ENCODE measurements at regions not wholly inside any gene's neighbourhood (a gene's known extent, or its start where the extent isn't known, plus 50 kb on each side); places are given as distances from the start of the nearest gene placed in this dataset.

DNA sequence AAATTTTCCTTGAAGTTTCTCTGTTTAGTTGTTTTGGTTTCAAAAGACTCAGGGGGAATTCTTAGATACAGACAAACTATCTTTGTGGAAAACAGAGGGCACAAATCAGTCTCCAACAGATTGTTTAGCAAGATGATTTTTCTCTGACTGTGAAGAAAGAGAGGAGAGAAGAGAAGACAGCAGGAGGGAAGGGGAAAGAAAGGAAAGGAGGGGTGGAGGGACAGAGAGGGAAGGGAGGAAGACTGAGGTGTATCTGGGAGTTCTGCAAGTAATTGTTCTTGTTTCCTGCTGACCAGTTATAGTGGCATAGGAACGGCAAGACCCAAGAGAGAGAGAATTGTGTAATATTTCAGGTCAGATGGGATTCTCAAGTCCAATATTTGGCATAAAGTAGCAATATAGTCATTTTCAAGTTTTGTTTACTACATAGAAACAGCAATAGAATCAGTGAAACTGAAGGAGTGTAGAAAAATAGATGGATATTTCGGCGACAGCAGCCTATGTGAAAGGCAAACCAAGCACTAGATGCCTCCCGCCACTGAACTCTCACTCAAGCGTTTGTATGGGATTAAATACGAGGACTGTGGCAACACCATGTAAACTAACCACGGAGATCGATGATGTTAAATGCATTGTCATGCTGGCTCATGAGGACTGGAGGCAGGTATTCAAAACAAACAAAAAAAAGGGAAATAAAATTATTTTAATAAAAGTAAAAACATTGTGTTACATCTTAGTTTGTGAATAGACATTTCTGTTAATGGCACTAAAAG, 342.5 kb downstream of the SLC16A7 start:
- H3K4me1 Mint-ChIP-seq = peaks cover 28% of the 10 kb centered on the region
- peaks cover 13% of the 10 kb centered on the region for H3K9me3 Mint-ChIP-seq
- no peak overlapping the region for H3K27ac Mint-ChIP-seq
- no peaks in the 10 kb centered on the region for H3K27me3 Mint-ChIP-seq (ENCODE audit: low read depth)
- TF ChIP-seq, protein P1, sequence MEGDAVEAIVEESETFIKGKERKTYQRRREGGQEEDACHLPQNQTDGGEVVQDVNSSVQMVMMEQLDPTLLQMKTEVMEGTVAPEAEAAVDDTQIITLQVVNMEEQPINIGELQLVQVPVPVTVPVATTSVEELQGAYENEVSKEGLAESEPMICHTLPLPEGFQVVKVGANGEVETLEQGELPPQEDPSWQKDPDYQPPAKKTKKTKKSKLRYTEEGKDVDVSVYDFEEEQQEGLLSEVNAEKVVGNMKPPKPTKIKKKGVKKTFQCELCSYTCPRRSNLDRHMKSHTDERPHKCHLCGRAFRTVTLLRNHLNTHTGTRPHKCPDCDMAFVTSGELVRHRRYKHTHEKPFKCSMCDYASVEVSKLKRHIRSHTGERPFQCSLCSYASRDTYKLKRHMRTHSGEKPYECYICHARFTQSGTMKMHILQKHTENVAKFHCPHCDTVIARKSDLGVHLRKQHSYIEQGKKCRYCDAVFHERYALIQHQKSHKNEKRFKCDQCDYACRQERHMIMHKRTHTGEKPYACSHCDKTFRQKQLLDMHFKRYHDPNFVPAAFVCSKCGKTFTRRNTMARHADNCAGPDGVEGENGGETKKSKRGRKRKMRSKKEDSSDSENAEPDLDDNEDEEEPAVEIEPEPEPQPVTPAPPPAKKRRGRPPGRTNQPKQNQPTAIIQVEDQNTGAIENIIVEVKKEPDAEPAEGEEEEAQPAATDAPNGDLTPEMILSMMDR (IDR thresholded peaks at IDR 0.05; ENCODE audit: unreplicated experiment) = no peak
- no peak overlapping the region for H3K4me3 Mint-ChIP-seq
- H3K36me3 Mint-ChIP-seq = no peaks in the 10 kb centered on the region
- no peak for DNase-seq (ENCODE audit: low spot score in 2 of 2, unreplicated experiment in 2 of 2)

DNA sequence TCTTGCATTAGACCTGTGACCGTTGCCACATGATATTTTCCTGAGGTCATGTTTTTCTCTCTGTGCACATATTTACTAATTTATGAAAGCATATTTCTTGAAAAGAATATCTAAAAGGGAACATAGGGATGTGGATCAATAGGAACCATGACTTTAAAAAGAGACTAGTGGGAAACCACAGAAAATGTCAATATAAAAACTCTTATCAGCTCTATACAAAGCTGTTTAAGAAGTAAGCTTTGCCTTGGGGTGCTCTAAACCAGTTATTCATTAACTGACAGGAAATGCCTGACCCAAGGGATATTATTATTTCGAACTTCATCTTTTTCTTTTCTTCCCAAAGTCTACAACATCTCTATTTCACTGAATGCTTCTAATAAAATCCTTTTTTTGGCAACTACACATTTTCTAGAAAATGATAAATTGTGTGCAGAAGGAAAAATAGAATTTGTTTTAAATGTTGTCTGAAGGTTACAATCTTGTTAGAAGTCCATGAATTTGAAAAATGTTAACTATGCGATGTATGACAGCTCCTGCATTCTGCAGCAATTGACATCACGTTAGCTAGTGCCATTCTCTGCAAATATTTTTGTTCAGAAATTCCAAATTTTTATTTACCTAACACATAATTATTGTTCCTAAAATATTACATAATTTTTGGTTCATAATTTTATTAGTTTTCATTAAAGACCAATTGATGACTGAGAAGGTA, 345.0 kb downstream of the SLC16A7 start:
- Mint-ChIP-seq H3K27me3 (ENCODE audit: low read depth) (no peaks in the 10 kb centered on the region), H3K36me3 (no peaks in the 10 kb centered on the region), H3K27ac (peak overlapping the region; percentile 3), H3K4me1 (peaks cover 28% of the 10 kb centered on the region), H3K4me3 (no peak overlapping the region), H3K9me3 (no peaks in the 10 kb centered on the region)
- DNase-seq (ENCODE audit: low spot score in 2 of 2, unreplicated experiment in 2 of 2) = no peak
- TF ChIP-seq, protein P1 (IDR thresholded peaks at IDR 0.05; ENCODE audit: unreplicated experiment) = no peak

DNA sequence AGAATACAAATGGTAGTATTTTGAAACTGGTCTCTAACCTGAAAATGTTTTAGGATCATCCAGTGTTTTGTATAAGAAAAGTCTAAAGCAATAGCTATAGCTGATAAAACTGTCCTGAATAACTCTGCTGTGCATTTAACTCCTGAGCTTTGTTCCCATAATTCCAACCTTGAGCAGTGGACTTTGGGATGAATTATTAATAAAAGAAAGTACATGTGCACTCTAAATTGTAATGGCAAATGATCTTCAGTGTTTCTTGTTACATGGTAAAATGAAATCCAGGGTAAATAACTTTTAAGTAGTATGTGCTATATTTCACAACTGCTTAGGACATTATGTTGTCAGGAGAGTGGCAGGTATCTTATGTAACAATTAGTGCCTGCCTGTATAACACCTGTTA, 345.6 kb downstream of the SLC16A7 start:
- H3K4me1 Mint-ChIP-seq = peaks cover 28% of the 10 kb centered on the region
- no peaks in the 10 kb centered on the region for H3K27me3 Mint-ChIP-seq (ENCODE audit: low read depth)
- H3K4me3 Mint-ChIP-seq = no peak overlapping the region
- no peaks in the 10 kb centered on the region for H3K9me3 Mint-ChIP-seq
- no peaks in the 10 kb centered on the region for H3K36me3 Mint-ChIP-seq
- no peak for DNase-seq (ENCODE audit: low spot score in 2 of 2, unreplicated experiment in 2 of 2)
- peak overlapping the region; percentile 8 for H3K27ac Mint-ChIP-seq
- TF ChIP-seq, protein P1 (IDR thresholded peaks at IDR 0.05; ENCODE audit: unreplicated experiment) = no peak

DNA sequence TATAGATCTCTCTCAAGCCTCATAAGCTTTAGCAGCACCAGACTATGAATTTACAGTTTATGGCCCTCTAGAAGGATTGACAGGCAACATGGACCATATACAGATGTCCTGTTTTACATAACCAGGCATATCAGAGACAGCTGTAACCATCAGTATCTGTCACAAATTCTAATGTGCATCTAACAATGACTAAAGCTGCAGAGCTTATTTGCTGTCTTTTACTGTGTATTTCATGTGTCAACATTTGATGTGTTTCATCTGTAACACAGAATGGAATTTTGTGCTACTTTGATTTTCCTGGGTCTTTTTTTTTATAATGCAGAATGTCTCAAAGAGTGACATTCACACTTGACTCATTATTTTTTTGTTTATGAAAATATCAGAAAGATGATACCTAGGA, 348.3 kb downstream of the SLC16A7 start:
- no peaks in the 10 kb centered on the region for H3K27me3 Mint-ChIP-seq (ENCODE audit: low read depth)
- peaks cover 9% of the 10 kb centered on the region for H3K9me3 Mint-ChIP-seq
- H3K36me3 Mint-ChIP-seq = no peaks in the 10 kb centered on the region
- H3K27ac Mint-ChIP-seq = no peak overlapping the region
- H3K4me1 Mint-ChIP-seq = peaks cover 18% of the 10 kb centered on the region
- H3K4me3 Mint-ChIP-seq = no peak overlapping the region
- no peak for DNase-seq (ENCODE audit: low spot score in 2 of 2, unreplicated experiment in 2 of 2)
- TF ChIP-seq, protein P1 (IDR thresholded peaks at IDR 0.05; ENCODE audit: unreplicated experiment) = no peak

DNA sequence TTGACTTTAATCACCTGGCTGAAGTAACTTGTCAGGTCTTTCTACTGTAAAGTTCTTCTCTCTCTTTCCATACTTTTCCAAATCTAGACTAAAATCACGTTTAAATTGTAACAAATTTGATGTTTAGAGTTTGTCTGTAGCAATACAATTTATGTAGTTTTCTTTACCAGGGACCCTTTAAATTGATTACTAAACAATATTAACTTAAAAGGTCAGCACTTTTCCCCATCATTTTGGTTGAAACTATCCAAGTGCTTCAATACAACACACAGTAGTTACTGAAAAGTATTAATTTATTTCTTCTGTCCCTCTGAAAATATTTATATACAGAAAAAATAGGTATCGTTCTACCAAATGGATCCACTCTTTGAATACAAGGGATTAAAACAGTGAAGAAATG, 350.8 kb downstream of the SLC16A7 start:
- Mint-ChIP-seq H3K36me3 (no peaks in the 10 kb centered on the region), H3K27ac (no peak overlapping the region), H3K27me3 (ENCODE audit: low read depth) (no peaks in the 10 kb centered on the region), H3K4me3 (no peak overlapping the region), H3K4me1 (peaks cover 2% of the 10 kb centered on the region), H3K9me3 (peaks cover 12% of the 10 kb centered on the region)
- TF ChIP-seq, protein P1 (IDR thresholded peaks at IDR 0.05; ENCODE audit: unreplicated experiment) = no peak
- DNase-seq (ENCODE audit: low spot score in 2 of 2, unreplicated experiment in 2 of 2) = no peak
